Forelimb muscle (tissue), 1 donor: ENCODE measurements at regions not wholly inside any gene's neighbourhood (a gene's known extent, or its start where the extent isn't known, plus 50 kb on each side); places are given as distances from the start of the nearest gene placed in this dataset.

Experiments used
- DNase-seq: peaks from one replicate; pipeline ENCODE4 v3.0.0-alpha.2; 2013; ENCODE audit warnings: low read depth

DNA sequence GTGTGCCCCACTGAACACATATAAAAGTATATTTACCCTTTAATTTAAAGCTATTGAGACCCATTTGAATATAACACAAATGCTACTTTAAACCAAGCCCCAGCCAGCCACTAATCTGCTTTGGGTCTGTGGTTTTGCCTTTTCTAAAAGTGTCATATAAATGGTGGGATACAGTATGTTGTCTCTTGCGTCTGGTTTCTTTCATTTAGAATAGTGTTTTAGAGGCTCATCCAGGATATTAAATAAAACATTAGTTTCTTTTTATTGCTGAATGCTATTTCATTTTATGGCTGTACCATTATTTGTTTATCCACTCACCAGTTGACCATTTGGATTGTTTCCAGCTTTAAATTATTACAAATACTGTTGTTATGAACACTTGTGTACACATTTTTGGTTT lies 290.5 kb upstream of the SORL1-AS1 start:
- DNase-seq, result no peak

- DNase-seq, result peak; percentile 77
Observed at GRCh38 chr11:121741761-121742361, 289.1 kb upstream of the SORL1-AS1 start.

GRCh38 chr11:121741351-121741760 lies 288.6 kb upstream of the SORL1-AS1 start:
- peak; percentile 94 for DNase-seq

- DNase-seq, result no peak
Observed at GRCh38 chr11:121740902-121741301, 288.1 kb upstream of the SORL1-AS1 start.

DNA sequence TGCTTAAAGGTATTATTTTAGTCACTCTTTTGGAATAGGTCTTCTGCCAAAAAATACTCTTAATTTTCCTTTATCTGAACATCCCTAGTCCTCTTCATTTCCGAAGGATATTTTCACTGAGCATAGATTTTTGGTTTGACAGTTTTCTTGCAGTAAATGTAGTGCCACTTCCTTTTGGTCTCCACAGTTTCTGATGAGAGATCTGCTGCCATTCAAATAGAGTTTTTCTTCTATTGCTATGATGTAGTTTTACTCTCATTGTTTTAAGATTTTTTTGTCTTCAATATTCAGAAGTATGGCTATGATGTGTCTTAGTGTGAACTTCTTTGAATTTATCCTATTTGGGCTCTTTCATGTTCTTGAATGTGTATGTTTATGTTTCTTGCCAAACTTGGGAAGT lies 281.1 kb upstream of the SORL1-AS1 start:
- DNase-seq, result no peak

GRCh38 chr11:121727942-121728341 lies 275.2 kb upstream of the SORL1-AS1 start:
- no peak for DNase-seq

DNA sequence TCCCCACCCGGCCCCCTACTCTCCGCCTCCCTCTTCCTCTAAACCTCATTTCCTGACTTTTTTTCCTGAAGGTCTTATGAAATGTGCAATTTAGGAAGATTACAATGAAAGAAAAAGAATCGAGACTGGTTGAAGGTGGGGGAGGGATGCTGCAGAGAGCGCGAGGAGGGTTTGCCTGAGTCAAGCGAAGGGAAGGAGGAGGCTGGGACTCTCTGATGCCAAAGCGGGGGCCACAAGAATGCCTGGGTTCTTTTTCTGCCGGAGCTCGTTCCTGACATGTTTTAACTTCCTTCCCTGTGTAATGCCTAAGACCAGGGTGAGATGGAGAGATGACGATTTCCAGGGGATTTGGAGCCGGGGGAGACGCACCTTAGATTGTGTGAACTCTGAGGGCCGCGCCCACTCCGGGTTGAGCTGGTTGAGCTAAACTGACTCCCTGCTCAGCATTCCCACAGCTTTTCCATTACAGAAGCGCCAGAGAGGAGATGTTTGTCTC lies 270.5 kb upstream of the SORL1-AS1 start:
- DNase-seq, result no peak

DNA sequence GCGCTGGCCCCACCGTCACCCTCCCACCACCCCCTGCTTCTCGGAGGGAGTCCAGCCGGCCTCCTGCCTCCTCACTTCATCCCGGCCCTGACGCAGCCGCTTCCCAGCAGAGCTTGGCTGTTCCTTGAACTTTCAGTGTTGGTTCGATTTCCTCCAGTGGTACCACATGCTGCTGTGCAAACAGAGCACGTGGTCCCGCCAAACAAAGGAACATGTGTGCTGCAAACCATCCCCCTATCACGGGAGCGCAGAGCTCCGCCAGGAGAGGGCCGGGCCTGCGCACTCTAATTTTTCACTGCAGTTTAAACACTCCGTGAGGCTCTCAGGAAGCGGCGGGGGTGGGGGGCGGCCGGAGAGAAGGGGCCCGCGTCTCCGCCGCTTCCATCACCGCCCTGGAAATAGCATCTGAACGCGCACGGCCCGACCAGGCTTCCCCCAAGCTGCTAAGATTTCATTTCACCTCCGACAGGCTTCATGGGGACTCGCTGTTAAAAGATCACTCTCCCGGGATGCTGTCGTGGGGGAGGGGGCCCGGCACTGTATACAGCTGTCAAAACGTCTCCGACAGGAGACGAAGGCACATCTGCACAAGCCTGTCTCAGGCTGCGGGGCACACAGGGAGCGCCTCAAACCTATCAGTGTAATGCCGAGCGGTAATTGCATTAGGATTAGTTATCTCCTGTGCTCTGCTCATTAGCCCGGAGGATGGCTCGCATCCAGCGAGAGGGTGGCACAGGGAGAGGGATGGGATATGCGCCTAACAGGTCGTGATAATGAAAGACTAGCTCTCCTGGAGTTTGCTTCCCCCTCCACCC lies 269.9 kb upstream of the SORL1-AS1 start:
- peak; percentile 80 for DNase-seq

DNA sequence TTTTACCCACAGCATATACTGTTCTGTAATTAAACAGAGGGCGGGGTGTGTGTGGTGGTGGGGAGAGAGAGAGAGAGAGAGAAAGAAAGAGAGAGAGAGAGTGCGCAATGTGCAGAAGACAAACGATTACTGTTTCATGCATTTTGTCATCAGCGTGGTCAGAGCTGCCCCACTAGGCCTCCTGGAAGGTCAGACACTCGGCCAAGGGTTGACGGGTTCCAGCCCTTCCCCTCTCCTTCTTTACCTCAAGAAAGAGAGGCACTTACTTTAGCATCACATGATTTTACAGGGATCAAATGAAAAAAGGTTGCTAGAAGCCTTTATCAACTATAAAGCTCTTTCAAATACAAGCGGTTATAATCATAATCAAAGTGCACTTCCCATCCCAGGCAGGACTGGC lies 269.2 kb upstream of the SORL1-AS1 start:
- no peak for DNase-seq

DNA sequence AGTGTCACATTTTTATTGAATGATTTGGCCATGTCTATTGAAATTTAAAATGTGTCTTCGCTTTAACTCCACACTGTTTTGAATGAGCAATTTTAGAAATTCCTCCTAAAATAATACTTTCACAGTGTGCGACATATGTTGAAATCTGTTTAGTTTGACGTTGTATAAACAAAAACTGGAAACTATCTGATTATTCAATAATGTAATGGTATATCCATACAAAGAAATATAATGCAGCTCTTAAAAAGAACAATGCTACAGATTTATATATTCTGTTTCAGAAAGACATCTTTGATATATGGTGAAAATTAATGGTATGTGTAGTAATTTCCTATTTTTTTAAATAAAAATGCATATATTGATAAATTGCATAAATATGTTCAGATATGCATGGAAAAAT lies 268.7 kb upstream of the SORL1-AS1 start:
- no peak for DNase-seq

DNA sequence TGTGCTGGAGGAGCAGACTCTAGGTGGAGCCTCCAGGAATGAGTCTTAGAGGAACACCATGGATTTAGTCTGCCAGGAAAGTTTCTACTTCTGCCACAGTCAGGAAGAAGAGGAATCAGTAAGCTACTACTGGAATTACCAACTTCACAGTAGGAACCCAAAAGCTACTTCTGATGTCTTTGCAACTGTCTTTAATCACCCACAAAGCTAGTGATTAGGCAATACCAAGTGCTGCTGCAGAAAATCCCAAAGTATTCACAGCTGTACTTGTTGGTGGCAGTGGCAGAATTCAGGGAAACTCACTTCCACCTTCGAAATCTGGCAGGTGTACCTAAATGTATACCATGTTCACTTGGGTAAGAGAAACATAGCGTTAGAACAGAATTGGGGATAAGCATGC lies 264.5 kb upstream of the SORL1-AS1 start:
- no peak for DNase-seq

DNA sequence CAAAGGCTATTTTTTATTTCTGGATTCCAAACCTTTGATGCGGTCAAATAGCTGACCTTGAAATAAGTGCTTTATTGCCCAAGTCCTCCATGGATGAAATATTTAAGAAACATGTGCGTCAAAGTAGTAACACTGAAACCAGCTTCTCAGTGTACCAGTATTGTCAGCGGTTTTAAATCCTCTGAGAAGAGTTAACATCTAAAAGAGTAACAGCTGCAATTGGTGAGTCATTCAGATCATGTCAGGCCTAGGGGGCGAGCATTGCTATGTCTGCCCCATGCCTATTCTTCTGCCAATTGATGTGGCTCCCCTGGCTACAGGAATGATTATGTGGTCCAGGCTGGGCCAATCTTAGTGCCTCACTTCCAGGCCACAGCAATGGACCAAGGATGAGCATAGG lies 263.3 kb upstream of the SORL1-AS1 start:
- DNase-seq, result no peak

GRCh38 chr11:121715405-121715804 lies 262.6 kb upstream of the SORL1-AS1 start:
- DNase-seq, result no peak

DNA sequence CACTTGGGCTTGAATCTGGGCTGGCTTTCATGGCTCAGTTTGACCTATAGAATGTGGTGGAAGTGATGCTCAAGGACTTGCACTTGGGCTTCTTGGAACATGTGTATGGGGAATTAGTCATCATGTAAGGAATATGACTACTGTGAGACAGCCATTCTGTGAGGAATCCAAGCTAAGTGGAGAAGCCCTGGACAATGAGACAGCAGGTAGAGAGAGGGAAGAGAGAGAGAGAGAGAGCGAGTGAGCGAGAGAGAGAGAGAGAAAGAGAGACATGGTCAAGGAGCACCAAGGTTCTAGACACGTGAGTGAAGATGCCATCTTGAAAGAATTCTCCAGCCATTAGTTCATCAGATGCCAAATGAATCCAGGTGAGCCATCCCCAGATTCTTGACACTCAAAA lies 261.6 kb upstream of the SORL1-AS1 start:
- DNase-seq, result no peak

GRCh38 chr11:121711939-121712338 lies 259.2 kb upstream of the SORL1-AS1 start:
- no peak for DNase-seq

DNA sequence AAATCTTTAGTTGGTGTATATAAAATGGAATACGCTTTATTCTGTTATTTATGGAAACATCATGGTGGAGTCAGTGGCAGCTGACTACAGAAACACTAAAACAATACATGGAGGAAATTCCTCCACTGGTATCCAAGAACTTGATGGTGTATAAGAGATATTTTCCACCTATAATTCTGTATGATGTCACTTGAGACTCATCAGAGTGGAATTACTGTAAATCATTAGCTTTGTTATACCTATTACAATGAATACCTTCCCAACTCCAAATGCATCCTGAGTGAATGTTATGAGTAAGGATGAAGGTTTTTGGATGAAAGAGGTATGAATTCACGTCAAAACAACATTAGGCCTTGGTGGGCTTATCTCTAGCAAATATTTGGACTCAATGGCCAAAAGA lies 258.5 kb upstream of the SORL1-AS1 start:
- DNase-seq, result no peak

DNA sequence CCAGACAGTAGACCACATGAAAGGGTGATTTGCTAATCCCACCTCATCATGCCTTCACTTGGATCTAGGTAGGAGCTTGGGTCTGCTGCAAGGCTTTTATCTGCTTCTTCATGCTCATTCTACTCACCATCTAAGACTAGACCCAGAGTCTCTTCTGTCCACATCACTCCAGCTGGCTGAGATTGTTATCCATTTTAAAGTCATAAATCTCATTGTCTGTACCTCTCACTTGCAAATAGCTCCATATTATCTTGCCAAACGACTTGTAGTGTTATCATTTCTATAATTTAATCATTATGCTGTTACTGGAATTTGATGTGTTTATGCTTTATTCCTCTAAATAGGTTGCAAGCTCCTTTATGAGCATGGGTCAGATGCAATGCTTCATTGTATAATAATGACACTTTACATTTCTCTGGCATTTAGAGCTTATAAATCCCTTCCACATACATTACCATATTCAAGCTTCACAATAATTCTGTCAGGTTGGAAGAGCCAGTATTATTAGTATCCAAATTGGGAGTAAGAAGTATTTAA lies 254.2 kb upstream of the SORL1-AS1 start:
- DNase-seq, result no peak

DNA sequence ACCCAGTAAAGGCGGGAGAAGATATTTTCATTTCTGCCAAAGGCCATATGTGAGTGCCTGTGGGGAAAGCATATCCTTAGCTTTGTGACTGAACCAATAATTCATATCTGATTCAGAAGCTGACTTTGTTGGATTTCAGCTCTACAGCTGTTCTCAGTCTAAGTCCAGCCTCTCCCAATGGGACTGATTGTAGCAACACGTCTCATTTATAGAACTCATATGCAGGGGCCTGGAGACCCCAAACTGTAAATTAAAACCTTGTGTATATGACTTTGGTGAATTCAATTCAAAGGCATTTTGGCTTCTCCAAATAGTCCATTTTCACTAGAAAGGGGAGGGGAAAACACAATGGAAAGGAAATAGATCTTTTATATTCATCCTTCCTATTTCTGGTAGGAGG lies 250.4 kb upstream of the SORL1-AS1 start:
- peak; percentile 81 for DNase-seq

DNA sequence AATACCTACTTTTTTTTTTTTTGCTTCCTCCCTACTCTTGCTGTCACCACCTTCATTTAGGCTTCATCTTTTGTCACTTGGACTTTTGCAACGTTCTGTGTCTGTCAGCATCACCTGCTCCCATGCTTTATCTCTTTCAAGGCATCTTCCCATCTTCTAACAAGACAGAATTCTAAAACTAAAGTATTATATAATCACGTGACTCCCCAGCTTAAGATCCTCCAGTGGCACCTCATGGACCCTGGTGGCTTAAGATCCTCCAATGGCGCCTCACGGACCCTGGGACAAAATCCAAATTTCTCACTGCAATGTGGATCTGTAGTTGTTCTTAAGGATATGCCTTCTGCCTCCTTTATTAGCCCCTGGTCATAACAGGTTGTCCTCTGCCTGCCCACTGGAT lies 248.2 kb upstream of the SORL1-AS1 start:
- DNase-seq, result no peak

DNA sequence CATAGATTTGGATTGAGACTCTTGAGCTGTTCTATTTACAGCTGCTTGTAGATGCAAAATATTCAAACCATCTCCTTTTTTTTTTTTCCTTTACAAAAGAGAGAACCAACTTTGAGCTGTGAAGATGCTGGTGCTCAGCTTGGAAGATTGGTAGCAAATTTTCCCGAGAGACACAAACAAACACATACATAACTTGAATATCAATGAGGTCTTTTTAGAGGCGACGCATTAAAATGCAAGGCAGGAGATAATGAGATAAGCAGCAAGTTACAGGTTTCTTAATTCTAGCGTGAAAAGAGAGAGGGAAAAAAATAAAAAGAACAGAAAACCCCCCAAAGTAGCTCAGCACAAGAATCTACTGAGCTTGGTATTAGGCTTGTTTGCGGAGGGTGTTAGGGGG lies 247.0 kb upstream of the SORL1-AS1 start:
- no peak for DNase-seq

GRCh38 chr11:121696931-121697670 lies 244.3 kb upstream of the SORL1-AS1 start:
- no peak for DNase-seq

GRCh38 chr11:121696177-121696871 lies 243.6 kb upstream of the SORL1-AS1 start:
- DNase-seq, result no peak
